Colonic mucosa (tissue), 4 donors: ENCODE measurements at regions not wholly inside any gene's neighbourhood (a gene's known extent, or its start where the extent isn't known, plus 50 kb on each side); places are given as distances from the start of the nearest gene placed in this dataset.

ENCODE experiments used
- DNase-seq: peaks from one replicate; pipeline ENCODE4 v3.0.0-alpha.2; 2020
- H3K27ac ChIP-seq: fragments of 200-600 bp; one replicate; pipeline ENCODE4 v1.8.0; 2021
- H3K27me3 ChIP-seq: fragments of 200-600 bp; one replicate; pipeline ENCODE4 v1.8.0; 2021
- H3K36me3 ChIP-seq: fragments of 200-600 bp; one replicate; pipeline ENCODE4 v1.8.0; 2021
- H3K4me1 ChIP-seq: fragments of 200-600 bp; one replicate; pipeline ENCODE4 v1.8.0; 2021; ENCODE audit warnings: mild to moderate bottlenecking
- H3K4me3 ChIP-seq: fragments of 200-600 bp; one replicate; pipeline ENCODE4 v1.8.0; 2021
- H3K9ac ChIP-seq, 2 donors: one replicate each; pipeline ENCODE4 v1.7.0; 2013; ENCODE audit warnings: control low read depth in 2 of 2, low read depth in 2 of 2, low read length in 2 of 2
- H3K9me3 ChIP-seq: fragments of 200-600 bp; one replicate; pipeline ENCODE4 v1.8.0; 2021
- intact Hi-C: fragments of 100-400 bp; cut with DNase I; formaldehyde crosslinking; loops from one replicate; pipeline ENCODE4 v1.14.1; 2022
- TF ChIP-seq, protein P1 (sequence below): fragments of 200-600 bp; IDR thresholded peaks from one replicate; pipeline ENCODE4 v1.8.0; 2022; ENCODE audit warnings: antibody characterized with exemption, mild to moderate bottlenecking
- donor health status: healthy.
- donor health status: DM: no; HTN: no; CAD: no.
- donor health status: DM: no; HTN: no; CAD: no.

DNA sequence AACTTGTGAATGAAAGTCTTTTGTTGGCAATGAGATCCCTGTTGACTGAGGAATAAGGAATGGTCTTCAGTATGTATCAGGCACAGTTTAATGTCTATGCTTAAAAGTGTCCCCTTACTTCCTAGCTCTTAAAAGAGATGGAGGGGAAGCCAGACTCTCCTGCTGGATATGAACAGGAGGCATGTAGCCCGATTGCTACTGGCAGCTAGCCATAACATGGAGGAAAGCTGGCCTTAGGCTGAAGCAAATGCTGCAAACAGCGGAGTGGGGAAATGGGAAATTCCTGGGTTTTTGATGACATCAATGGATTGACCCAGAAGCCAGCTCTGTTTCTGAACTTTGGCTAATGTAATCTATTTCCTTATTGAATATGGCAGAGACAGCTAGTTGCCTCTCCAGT, 266.1 kb downstream of the SLC4A3 start:
- TF ChIP-seq, protein P1, sequence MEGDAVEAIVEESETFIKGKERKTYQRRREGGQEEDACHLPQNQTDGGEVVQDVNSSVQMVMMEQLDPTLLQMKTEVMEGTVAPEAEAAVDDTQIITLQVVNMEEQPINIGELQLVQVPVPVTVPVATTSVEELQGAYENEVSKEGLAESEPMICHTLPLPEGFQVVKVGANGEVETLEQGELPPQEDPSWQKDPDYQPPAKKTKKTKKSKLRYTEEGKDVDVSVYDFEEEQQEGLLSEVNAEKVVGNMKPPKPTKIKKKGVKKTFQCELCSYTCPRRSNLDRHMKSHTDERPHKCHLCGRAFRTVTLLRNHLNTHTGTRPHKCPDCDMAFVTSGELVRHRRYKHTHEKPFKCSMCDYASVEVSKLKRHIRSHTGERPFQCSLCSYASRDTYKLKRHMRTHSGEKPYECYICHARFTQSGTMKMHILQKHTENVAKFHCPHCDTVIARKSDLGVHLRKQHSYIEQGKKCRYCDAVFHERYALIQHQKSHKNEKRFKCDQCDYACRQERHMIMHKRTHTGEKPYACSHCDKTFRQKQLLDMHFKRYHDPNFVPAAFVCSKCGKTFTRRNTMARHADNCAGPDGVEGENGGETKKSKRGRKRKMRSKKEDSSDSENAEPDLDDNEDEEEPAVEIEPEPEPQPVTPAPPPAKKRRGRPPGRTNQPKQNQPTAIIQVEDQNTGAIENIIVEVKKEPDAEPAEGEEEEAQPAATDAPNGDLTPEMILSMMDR: no peak
- Histone ChIP-seq H3K27ac (no peak overlapping the region), H3K27me3 (no peaks in the 10 kb centered on the region), H3K36me3 (no peaks in the 10 kb centered on the region), H3K4me3 (no peak overlapping the region), H3K4me1 (no peaks in the 10 kb centered on the region), H3K9ac (no peak overlapping the region), H3K9me3 (no peaks in the 10 kb centered on the region)
- intact Hi-C loops: no loop called here
- no peak for DNase-seq

DNA sequence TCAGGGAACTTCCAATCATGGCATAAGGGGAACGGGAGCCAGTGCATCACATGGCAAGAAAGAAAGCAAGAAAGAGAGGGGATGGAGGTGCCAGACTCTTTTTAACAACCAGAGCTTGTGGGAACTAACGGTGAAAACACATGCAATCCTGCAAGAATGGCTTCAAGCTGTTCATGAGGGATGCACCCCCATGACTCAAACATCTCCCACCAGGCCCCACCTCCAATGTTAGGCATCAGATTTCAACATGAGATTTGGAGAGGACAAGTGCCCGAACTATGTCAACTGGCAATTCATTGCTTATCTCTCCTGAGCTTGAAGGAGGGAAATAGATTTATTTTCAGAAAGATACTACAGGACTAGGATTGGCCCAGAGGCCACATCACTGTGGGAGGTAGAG, 270.0 kb downstream of the SLC4A3 start:
- no peak overlapping the region for H3K27ac ChIP-seq
- TF ChIP-seq, protein P1: no peak
- H3K36me3 ChIP-seq: no peaks in the 10 kb centered on the region

DNA sequence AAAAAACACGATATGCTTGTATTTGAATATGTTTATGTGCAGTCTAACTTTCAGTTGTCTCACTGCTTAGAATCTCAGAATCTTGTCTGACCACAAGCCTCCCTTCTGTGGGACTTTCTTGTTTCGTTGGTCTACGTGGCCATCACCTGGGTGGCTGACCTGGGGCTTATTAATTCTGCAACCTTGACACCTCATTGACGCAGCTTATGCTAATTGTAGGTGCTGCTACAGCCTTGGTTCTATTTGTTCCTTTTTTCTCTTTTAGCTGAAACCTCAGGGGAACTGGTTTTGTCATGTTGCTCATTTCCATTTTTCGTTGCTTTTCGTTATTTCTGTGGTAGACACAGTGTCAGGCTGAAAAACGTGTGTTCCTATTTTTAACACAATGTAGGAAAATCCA, 273.7 kb downstream of the SLC4A3 start:
- H3K9me3 ChIP-seq: no peaks in the 10 kb centered on the region
- no peaks in the 10 kb centered on the region for H3K27me3 ChIP-seq
- no peaks in the 10 kb centered on the region for H3K36me3 ChIP-seq
- no peak overlapping the region for H3K27ac ChIP-seq
- no peaks in the 10 kb centered on the region for H3K4me1 ChIP-seq
- H3K4me3 ChIP-seq: no peak overlapping the region
- DNase-seq: no peak
- no peak overlapping the region for H3K9ac ChIP-seq
- TF ChIP-seq, protein P1: no peak
- intact Hi-C loops: no loop called here

More for the DNA sequence above, 270.0 kb downstream of the SLC4A3 start:
- Histone ChIP-seq H3K9ac (no peak overlapping the region), H3K4me3 (no peak overlapping the region), H3K9me3 (no peaks in the 10 kb centered on the region), H3K27me3 (no peaks in the 10 kb centered on the region), H3K4me1 (no peaks in the 10 kb centered on the region)
- intact Hi-C loops: no loop called here
- no peak for DNase-seq

DNA sequence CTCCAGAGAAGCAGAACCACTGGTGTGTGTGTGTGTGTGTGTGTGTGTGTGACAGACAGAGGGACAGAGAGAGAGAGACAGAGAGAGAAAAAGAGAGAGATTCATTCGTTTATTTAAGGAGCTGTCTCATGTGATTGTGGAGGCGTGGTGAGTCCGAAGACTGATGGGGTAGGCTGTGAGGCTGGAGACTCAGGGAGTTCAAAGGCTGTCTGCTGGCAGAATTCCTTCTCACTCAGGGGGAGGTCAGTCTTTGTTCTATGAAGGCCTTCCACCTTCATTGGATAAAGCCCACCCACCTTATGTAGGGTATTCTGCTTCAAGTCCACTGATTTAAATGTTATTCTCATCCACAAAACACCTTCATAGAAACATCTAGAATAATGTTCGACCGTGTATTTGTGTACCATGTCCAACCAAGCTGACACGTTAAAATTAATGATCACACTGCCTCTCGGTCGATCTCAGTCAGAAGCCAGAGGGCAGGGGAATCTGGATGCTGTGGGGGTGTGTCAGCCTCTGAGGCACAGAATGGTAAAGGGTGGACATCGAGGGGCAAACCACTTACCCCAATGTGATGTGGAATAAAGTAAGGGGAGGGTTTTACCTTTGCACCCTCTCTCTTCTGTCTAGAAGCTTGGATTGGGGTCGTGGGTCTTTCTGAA, 275.6 kb downstream of the SLC4A3 start:
- Histone ChIP-seq H3K9ac (no peak overlapping the region), H3K27ac (no peak overlapping the region), H3K36me3 (no peaks in the 10 kb centered on the region), H3K9me3 (no peaks in the 10 kb centered on the region), H3K27me3 (no peaks in the 10 kb centered on the region), H3K4me3 (no peak overlapping the region), H3K4me1 (no peaks in the 10 kb centered on the region)
- no peak for DNase-seq
- TF ChIP-seq, protein P1: no peak
- intact Hi-C loops: no loop called here

DNA sequence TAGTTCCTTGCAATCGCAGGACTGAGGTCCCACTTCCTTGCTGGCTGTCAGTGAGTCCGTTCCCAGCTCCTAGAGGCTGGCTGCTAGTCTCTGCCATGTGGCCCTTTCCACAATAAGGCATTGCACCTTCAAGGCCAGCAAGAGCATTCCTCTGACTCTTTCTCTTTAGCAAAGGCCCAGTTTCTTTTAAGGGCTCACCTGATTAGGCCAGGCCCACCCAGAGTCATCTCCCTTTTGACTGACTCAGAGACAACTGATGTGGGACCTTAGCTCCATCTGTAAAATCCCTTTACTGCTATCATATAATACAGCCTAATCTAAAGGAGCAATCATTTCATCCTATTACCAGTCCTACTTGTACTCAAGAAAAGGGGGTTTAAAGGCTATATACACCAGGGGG, 278.2 kb downstream of the SLC4A3 start:
- TF ChIP-seq, protein P1: no peak
- intact Hi-C loops: no loop called here
- DNase-seq: no peak
- Histone ChIP-seq H3K4me3 (no peak overlapping the region), H3K36me3 (no peaks in the 10 kb centered on the region), H3K27me3 (no peaks in the 10 kb centered on the region), H3K9ac (no peak overlapping the region), H3K27ac (no peak overlapping the region), H3K9me3 (no peaks in the 10 kb centered on the region), H3K4me1 (no peaks in the 10 kb centered on the region)
